Hepatocyte (in vitro differentiated cells): ENCODE measurements at regions not wholly inside any gene's neighbourhood (a gene's known extent, or its start where the extent isn't known, plus 50 kb on each side); places are given as distances from the start of the nearest gene placed in this dataset.

Experiments
- CTCF ChIP-seq: fragments of 200-600 bp; sonication (generic); IDR thresholded peaks from 2 replicates; pipeline ENCODE4 v1.5.1; 2016; ENCODE audit warnings: antibody characterized with exemption, mild to moderate bottlenecking; ENCODE audit not compliant: poor library complexity
- EZH2 ChIP-seq: fragments of 200-600 bp; sonication (generic); IDR thresholded peaks from 2 replicates; pipeline ENCODE4 v1.6.1; 2016; ENCODE audit warnings: antibody characterized with exemption, mild to moderate bottlenecking, borderline replicate concordance
- EZH2phosphoT487 ChIP-seq: fragments of 200-600 bp; sonication (generic); IDR thresholded peaks from one replicate; pipeline ENCODE4 v1.6.1; 2018; ENCODE audit warnings: antibody characterized with exemption, mild to moderate bottlenecking, low read depth, moderate library complexity; ENCODE audit not compliant: unreplicated experiment, severe bottlenecking

GRCh38 chr7:108805808-108806397 lies 236.2 kb downstream of the DNAJB9 start:
- TF ChIP-seq CTCF (peak; percentile 53), EZH2 (no peak), EZH2phosphoT487 (no peak)
